HUES64 (cell line): ENCODE measurements at regions not wholly inside any gene's neighbourhood (a gene's known extent, or its start where the extent isn't known, plus 50 kb on each side); places are given as distances from the start of the nearest gene placed in this dataset.

ENCODE experiments used
- H3K27ac ChIP-seq: 2 replicates; pipeline ENCODE4 v1.7.0; 2013; ENCODE audit warnings: low read depth, low read length, inconsistent platforms
- H3K27me3 ChIP-seq: 2 replicates; pipeline ENCODE4 v1.6.1; 2013; ENCODE audit warnings: mild to moderate bottlenecking, low read length; ENCODE audit not compliant: insufficient read depth
- H3K36me3 ChIP-seq: 2 replicates; pipeline ENCODE4 v1.6.1; 2013; ENCODE audit warnings: mild to moderate bottlenecking, low read length; ENCODE audit not compliant: insufficient read depth
- H3K4me1 ChIP-seq: 2 replicates; pipeline ENCODE4 v1.6.1; 2013; ENCODE audit warnings: mild to moderate bottlenecking, low read length, moderate library complexity; ENCODE audit not compliant: insufficient read depth
- H3K4me3 ChIP-seq: 2 replicates; pipeline ENCODE4 v1.5.1; 2013; ENCODE audit warnings: mild to moderate bottlenecking, low read length, moderate library complexity
- H3K9ac ChIP-seq: 2 replicates; pipeline ENCODE4 v1.6.1; 2013; ENCODE audit warnings: mild to moderate bottlenecking, low read depth, low read length
- H3K9me3 ChIP-seq: 2 replicates; pipeline ENCODE4 v1.6.1; 2013; ENCODE audit warnings: low read depth, low read length; ENCODE audit not compliant: insufficient read depth
- WGBS: fragments of 150-250, 120-280 bp; methylation state at CpG from one replicate; pipeline ENCODE4 v1.1.7; 2013; ENCODE audit warnings: missing lambda C conversion rate; 5-methylcytosine and 5-hydroxymethylcytosine counted together

DNA sequence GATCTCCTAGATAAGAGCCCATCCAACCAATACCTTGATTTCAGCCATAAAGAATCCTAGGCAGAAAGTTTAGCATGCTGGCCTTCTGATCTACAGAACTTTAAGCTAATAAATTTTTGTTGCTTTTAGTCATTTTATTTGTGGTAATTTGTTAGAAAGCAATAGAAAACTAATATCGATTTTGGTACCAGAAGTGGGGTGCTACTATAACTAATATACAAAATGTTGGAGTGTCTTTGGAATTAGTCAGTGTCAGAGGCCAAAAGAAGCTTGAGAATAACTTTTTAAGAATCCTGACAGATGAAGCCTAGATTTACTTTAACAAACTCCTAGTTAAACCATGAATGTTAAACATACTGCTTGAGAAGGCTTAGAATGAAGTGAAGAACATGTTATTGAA, 83.6 kb upstream of the HSF2 start:
- WGBS = 75% methylated on average over 1 of the region's 1 CpG
- no peaks in the 10 kb centered on the region for H3K27me3 ChIP-seq
- no peaks in the 10 kb centered on the region for H3K4me1 ChIP-seq
- H3K27ac ChIP-seq = no peak overlapping the region
- H3K4me3 ChIP-seq = no peak overlapping the region
- no peaks in the 10 kb centered on the region for H3K36me3 ChIP-seq
- H3K9me3 ChIP-seq = peaks cover 23% of the 10 kb centered on the region
- H3K9ac ChIP-seq = no peak overlapping the region

DNA sequence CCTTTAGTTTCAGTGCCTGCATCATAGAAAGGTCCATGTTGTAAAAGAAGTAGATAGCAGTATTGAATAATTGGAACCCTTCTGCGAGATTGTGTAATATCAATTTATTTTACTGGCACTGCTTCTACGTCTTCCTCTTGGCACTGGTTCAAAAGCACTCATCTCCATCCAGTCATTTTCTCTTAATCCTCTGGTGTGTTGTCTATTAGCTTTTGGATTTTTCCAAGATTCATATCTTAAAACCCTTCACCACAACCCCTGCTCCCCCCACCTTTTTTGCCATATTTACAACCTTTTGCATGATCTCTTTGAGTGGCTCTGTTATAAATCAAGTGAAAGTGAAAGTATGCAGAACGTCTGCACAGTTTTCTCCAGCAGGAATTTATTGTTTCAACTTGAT, 76.6 kb upstream of the HSF2 start:
- WGBS = 85% methylated on average over 1 of the region's 3 CpGs
- Histone ChIP-seq H3K27ac (no peak overlapping the region), H3K4me1 (no peaks in the 10 kb centered on the region), H3K9ac (no peak overlapping the region), H3K27me3 (no peaks in the 10 kb centered on the region), H3K4me3 (no peak overlapping the region), H3K9me3 (no peaks in the 10 kb centered on the region), H3K36me3 (no peaks in the 10 kb centered on the region)

DNA sequence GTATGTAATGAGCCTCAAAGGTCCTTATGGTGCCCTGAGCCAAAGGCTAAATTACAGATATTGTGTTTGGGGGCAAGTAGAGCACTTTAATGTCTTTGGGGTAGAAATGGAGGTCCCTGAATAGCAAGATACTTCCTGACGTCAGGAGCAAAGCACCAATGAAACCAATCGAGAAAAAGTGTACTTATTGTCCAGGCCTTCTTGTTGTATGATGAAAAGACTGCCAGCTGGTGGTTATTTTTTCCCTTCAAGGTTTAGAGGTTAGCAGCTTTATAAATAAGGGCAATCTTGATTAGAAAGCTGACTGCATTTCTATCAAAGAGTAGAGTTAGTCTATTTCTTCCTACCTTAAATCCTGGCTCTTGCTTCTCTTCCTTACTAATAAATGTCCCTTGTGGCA, 76.1 kb upstream of the HSF2 start:
- H3K4me1 ChIP-seq = no peaks in the 10 kb centered on the region
- 91% methylated on average over 2 of the region's 2 CpGs for WGBS
- H3K27me3 ChIP-seq = no peaks in the 10 kb centered on the region
- H3K9me3 ChIP-seq = no peaks in the 10 kb centered on the region
- H3K36me3 ChIP-seq = no peaks in the 10 kb centered on the region
- no peak overlapping the region for H3K4me3 ChIP-seq
- H3K27ac ChIP-seq = no peak overlapping the region
- H3K9ac ChIP-seq = no peak overlapping the region

DNA sequence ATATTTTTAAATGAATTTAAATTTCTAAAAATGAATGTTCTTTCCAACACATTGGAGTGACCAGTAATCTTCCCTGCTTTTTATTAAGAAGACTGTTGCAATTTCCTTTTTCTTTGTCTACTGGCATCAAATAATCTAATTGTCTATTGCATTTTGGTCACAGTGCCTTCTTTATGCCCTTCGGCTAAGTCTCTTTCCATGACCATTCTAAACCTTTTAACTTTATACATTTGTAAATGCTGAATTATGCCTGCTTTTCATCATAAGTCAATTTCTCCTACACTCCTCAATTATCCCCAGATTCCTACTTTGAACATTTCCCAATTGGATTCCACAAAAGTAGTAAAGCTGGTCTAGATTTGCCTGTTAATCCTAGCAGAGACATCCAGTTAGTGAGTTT, 69.1 kb upstream of the HSF2 start:
- Histone ChIP-seq H3K9ac (no peak overlapping the region), H3K4me1 (no peaks in the 10 kb centered on the region), H3K4me3 (no peak overlapping the region), H3K27me3 (no peaks in the 10 kb centered on the region), H3K27ac (no peak overlapping the region), H3K36me3 (no peaks in the 10 kb centered on the region), H3K9me3 (no peaks in the 10 kb centered on the region)
- WGBS = 46% methylated on average over 1 of the region's 1 CpG

DNA sequence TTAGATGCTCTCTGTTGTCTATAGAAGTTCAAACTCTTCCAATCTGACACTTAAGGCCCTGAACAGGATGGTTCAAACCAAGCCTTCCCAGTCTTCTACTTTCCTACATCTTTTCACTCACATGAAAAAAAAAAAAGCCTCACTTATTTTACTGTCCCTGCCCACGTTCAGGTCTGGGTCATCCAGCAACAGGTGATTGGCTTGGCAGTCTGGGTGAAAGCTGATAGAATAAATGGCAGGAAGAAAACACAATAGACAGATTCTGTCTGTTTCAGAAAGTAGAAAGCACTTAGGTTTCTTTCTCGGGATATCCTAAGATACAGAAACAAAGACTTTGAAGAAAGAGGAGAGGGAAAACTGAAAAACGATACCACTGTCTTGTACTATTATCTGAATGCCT, 61.8 kb upstream of the HSF2 start:
- Histone ChIP-seq H3K27ac (no peak overlapping the region), H3K9me3 (no peaks in the 10 kb centered on the region), H3K9ac (no peak overlapping the region), H3K36me3 (no peaks in the 10 kb centered on the region), H3K27me3 (no peaks in the 10 kb centered on the region), H3K4me1 (no peaks in the 10 kb centered on the region), H3K4me3 (no peak overlapping the region)
- WGBS = 84% methylated on average over 3 of the region's 3 CpGs

DNA sequence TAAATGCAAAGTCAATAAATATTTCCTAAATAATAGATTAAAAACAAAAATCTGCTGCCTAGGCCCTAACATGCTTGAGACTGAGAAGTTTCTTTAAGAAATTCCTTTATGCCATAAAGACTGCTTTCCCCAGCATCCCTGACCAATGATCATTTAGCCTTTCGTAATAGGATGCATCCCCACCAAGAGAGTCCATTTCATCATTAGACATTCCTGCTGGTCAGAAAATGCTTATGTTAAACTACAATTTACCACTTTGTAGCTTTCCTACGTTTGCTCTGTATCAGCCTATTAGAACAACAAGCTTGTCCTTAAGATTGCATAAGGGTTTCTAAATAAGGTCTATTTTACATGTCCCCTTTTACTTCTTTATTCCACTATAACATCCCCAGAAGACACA, 59.8 kb upstream of the HSF2 start:
- no peaks in the 10 kb centered on the region for H3K9me3 ChIP-seq
- H3K9ac ChIP-seq = no peak overlapping the region
- no peaks in the 10 kb centered on the region for H3K36me3 ChIP-seq
- H3K27ac ChIP-seq = no peak overlapping the region
- no peaks in the 10 kb centered on the region for H3K27me3 ChIP-seq
- 43% methylated on average over 2 of the region's 2 CpGs for WGBS
- no peaks in the 10 kb centered on the region for H3K4me1 ChIP-seq
- no peak overlapping the region for H3K4me3 ChIP-seq

DNA sequence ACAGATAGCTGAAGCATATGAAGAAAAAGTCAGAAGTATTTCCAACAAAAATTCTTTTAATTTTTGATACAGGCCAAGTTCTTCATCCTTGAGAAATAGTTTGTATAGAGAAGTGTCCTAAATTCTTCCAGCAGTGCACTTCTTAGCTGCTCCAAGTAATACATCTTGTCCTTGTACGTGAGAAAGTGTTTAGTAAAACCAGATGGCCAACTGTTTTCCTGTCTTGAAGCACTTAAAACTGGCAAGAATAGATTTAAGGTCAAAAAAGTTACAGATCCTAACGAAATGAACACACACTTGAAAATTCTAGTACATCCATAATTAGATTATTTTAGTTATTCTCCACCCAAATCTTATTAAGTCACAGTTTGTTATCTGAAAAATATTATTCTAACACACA, 52.2 kb upstream of the HSF2 start:
- Histone ChIP-seq H3K9ac (no peak overlapping the region), H3K4me3 (no peak overlapping the region), H3K27ac (no peak overlapping the region), H3K9me3 (no peaks in the 10 kb centered on the region), H3K4me1 (no peaks in the 10 kb centered on the region), H3K27me3 (no peaks in the 10 kb centered on the region), H3K36me3 (no peaks in the 10 kb centered on the region)
- WGBS = 90% methylated on average over 2 of the region's 2 CpGs

DNA sequence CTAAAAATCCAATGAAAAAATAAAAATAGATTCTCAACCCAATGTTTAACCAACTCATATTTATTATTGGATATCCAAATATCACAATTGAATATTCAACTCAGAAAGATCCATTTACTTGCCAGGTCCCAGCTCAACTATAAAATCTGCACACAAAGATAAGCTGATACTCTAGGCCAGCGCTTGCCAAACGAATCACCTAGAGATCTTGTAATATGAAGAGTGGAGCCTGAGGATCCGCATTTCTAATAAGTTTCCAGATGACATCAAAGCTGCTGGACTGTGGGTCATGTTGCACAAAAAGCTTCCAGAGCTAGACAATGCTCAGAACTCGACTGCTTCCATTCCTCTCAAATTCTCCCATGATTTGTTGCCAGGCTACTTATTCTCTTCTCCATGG, 51.7 kb upstream of the HSF2 start:
- no peak overlapping the region for H3K9ac ChIP-seq
- no peaks in the 10 kb centered on the region for H3K4me1 ChIP-seq
- no peaks in the 10 kb centered on the region for H3K27me3 ChIP-seq
- H3K36me3 ChIP-seq = no peaks in the 10 kb centered on the region
- no peak overlapping the region for H3K4me3 ChIP-seq
- 94% methylated on average over 4 of the region's 4 CpGs for WGBS
- no peak overlapping the region for H3K27ac ChIP-seq
- H3K9me3 ChIP-seq = no peaks in the 10 kb centered on the region
